ENCODE measurements at regions not wholly inside any gene's neighbourhood (a gene's known extent, or its start where the extent isn't known, plus 50 kb on each side); places are given as distances from the start of the nearest gene placed in this dataset.
A peak's percentile ranks its signal among the peaks of the same experiment; 100 is the strongest.
"Not testable (repeated sequence)": the region's sequence is repeated elsewhere in the genome, so short reads cannot be mapped to it uniquely, and the experiment has no call there.

DNA sequence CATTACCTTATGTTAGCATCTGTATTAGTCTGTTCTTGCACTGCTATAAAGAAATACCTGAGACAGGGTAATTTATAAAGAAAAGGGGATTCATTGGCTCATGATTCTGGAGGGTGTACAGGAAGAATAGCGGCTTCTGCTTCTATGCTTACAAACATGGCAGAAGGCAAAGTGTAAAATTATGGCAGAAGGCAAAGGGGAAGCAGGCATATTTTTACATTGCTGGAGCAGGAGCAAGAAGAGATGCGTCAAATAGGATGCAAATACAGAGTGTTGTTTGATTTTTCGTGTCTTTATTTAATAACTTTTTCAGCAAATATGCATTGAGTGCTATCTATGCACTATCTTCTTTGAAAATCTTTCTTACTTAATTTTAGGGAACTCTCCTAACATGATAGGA lies 210.7 kb upstream of the SSTR1 start:
- TF ChIP-seq, protein P1, sequence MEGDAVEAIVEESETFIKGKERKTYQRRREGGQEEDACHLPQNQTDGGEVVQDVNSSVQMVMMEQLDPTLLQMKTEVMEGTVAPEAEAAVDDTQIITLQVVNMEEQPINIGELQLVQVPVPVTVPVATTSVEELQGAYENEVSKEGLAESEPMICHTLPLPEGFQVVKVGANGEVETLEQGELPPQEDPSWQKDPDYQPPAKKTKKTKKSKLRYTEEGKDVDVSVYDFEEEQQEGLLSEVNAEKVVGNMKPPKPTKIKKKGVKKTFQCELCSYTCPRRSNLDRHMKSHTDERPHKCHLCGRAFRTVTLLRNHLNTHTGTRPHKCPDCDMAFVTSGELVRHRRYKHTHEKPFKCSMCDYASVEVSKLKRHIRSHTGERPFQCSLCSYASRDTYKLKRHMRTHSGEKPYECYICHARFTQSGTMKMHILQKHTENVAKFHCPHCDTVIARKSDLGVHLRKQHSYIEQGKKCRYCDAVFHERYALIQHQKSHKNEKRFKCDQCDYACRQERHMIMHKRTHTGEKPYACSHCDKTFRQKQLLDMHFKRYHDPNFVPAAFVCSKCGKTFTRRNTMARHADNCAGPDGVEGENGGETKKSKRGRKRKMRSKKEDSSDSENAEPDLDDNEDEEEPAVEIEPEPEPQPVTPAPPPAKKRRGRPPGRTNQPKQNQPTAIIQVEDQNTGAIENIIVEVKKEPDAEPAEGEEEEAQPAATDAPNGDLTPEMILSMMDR (IDR thresholded peaks at IDR 0.05; ENCODE audit: control insufficient read depth, insufficient read depth, low read depth, low read length, missing control alignments): no peak
- no peak for DNase-seq (ENCODE audit: low read depth)
- no peak overlapping the region for H3K4me3 ChIP-seq (ENCODE audit: control insufficient read depth, low read depth, low read length)

DNA sequence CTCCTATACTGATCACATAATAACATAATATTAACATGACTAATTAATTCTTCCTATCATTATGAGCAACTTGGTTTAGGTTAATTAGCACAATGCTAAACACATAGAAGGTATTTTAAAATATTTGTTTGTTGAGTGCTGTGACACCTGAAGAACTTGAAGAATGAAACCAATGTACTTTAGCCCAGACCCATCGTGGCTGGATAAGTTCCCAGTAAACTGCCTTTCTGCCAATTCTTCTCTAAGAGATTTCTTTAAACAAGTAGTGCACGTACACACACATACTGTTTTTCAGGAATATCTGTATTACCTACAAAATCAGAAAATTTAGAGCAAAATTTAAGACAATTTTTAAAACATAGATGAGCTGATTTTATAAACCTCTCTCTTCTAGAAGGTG lies 207.4 kb upstream of the SSTR1 start:
- DNase-seq (ENCODE audit: low read depth): no peak
- no peak overlapping the region for H3K4me3 ChIP-seq (ENCODE audit: control insufficient read depth, low read depth, low read length)
- TF ChIP-seq, protein P1 (IDR thresholded peaks at IDR 0.05; ENCODE audit: control insufficient read depth, insufficient read depth, low read depth, low read length, missing control alignments): no peak

- DNase-seq (ENCODE audit: low read depth): no peak
- no peak overlapping the region for H3K4me3 ChIP-seq (ENCODE audit: control insufficient read depth, low read depth, low read length)
- TF ChIP-seq, protein P1 (IDR thresholded peaks at IDR 0.05; ENCODE audit: control insufficient read depth, insufficient read depth, low read depth, low read length, missing control alignments): no peak
Measured at GRCh38 chr14:38001501-38001900, 206.2 kb upstream of the SSTR1 start.

DNA sequence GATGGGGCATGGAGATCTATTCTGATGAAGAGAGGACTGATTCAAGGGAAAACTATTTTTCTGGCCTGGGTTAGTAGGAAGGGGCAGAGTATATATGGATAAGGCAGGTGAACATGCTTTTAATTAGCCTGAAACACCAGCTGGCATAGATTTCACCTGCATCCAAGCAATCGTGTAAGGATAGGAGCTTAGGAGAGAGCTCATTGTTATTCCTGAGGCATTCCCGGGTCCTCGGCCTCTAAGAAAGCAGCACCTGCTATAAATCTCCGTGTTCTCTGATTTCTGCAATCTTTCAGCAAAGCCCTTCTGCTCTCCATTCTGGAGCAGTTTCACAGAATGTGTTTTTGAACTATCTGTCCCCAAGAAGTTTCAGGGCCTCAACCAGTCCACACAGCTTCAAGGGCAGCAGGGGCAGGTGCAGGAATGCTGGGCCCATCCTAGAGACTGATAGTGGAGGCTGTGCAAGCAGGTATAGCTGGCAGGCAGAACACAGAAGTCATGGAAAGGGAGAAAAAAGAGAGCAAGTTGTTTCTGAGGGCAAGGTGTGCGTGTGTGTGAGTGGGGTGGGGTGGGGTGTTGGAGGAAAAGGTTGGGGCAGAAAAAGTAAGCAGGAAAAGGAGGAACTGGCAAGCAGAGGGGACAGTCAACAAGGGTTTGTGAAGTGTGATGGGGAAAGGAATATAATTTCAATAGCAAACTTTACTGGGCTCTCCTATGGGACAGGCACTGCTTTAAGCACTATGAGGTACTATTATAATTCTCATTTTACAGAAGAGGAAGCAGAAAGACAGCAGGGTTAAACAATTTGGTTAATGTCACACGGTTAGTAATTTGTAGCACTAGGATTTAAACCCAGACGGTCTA lies 203.7 kb upstream of the SSTR1 start:
- TF ChIP-seq, protein P1 (IDR thresholded peaks at IDR 0.05; ENCODE audit: control insufficient read depth, insufficient read depth, low read depth, low read length, missing control alignments): no peak
- no peak overlapping the region for H3K4me3 ChIP-seq (ENCODE audit: control insufficient read depth, low read depth, low read length)
- no peak for DNase-seq (ENCODE audit: low read depth)

- TF ChIP-seq, protein P1 (IDR thresholded peaks at IDR 0.05; ENCODE audit: control insufficient read depth, insufficient read depth, low read depth, low read length, missing control alignments): no peak
- no peak overlapping the region for H3K4me3 ChIP-seq (ENCODE audit: control insufficient read depth, low read depth, low read length)
- DNase-seq (ENCODE audit: low read depth): no peak
Measured at GRCh38 chr14:38004610-38004879, 203.2 kb upstream of the SSTR1 start.

DNA sequence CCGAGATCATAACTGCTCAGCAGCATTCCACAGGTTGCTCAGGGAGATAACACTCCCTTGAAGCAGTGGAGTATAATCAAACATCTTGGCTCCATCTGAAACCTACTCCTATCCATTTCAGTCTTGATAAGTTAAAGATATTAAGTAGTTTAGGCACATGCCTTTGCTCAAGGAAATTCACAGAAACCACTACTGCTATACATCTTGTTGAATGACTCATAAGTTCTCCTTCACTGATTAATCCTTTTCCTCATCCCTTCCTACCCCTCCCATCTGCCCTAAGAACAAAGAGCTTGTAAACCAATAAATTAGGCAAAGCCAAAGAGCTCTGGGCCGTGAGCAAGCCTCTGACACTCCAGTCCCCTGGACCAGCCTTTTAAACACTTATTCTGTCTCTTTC lies 196.5 kb upstream of the SSTR1 start:
- DNase-seq (ENCODE audit: low read depth): peak; percentile 4
- not testable (repeated sequence) for H3K4me3 ChIP-seq (ENCODE audit: control insufficient read depth, low read depth, low read length)

- TF ChIP-seq, protein P1 (IDR thresholded peaks at IDR 0.05; ENCODE audit: control insufficient read depth, insufficient read depth, low read depth, low read length, missing control alignments): no peak
- H3K4me3 ChIP-seq (ENCODE audit: control insufficient read depth, low read depth, low read length): no peak overlapping the region
- DNase-seq (ENCODE audit: low read depth): no peak
Measured at GRCh38 chr14:38012056-38012455, 195.6 kb upstream of the SSTR1 start.
